ENCODE measurements at regions not wholly inside any gene's neighbourhood (a gene's known extent, or its start where the extent isn't known, plus 50 kb on each side); places are given as distances from the start of the nearest gene placed in this dataset.

DNA sequence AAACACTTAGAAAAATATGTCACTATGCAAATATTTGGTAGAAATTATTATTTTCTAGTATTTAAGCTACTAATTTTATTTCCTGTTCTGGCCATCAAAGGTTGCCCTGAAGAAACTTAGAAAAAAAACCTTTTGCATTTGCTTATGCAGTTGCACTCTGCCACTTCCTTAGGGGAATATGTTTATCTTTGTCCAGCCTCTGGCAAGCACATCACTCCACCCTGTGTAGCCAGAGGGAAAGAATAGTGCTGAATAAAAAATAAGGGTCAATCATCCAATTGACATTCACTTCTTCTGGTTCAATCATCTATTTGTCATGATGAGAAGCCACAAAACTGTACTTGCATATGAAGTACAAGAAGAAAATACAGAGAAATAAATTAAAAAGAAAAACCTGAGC is 72.8 kb downstream of the CETN3 start:
- no peak for TF ChIP-seq POLR2AphosphoS5 (IDR thresholded peaks at IDR 0.05; ENCODE audit: low read depth, low read length)
- TF ChIP-seq POLR2A (IDR thresholded peaks at IDR 0.05; ENCODE audit: low read depth, low read length): no peak

All from GM12892 (cell line).